Heart left ventricle (tissue), 16 donors: ENCODE measurements at regions not wholly inside any gene's neighbourhood (a gene's known extent, or its start where the extent isn't known, plus 50 kb on each side); places are given as distances from the start of the nearest gene placed in this dataset.

Experiments
- ATAC-seq, 4 donors: fragments of 200-7000 bp; cut with Tn5 transposase; one replicate each; pipeline ENCODE4 v1.9.1; 2020 to 2022; ENCODE audit warnings: moderate library complexity in 4 of 4, mild to moderate bottlenecking in 3 of 4, moderate number of reproducible peaks in 1 of 4
- DNase-seq, 5 donors: peaks; one replicate each; pipeline ENCODE4 v3.0.0-alpha.2; 2020
- H3K27ac ChIP-seq, 12 donors: fragments of 200-600 bp; sonication (generic) in 4 of 12; one replicate each; pipeline versions ENCODE4 v1.5.0 to v1.8.0; 2016 to 2022; ENCODE audit warnings: mild to moderate bottlenecking in 2 of 12
- H3K27me3 ChIP-seq, 9 donors: fragments of 200-600 bp; sonication (generic) in 2 of 9; one replicate each; pipeline versions ENCODE4 v1.5.1 to v1.8.0; 2016 to 2022; ENCODE audit warnings: mild to moderate bottlenecking in 3 of 9
- H3K36me3 ChIP-seq, 9 donors: fragments of 200-600 bp; sonication (generic) in 2 of 9; one replicate each; pipeline versions ENCODE4 v1.5.0 to v1.8.0; 2018 to 2022; ENCODE audit warnings: mild to moderate bottlenecking in 2 of 9
- H3K4me1 ChIP-seq, 12 donors: fragments of 200-600 bp; sonication (generic) in 4 of 12; one replicate each; pipeline versions ENCODE4 v1.5.0 to v1.8.0; 2016 to 2022; ENCODE audit warnings: mild to moderate bottlenecking in 3 of 12
- H3K4me3 ChIP-seq, 12 donors: fragments of 200-600 bp; sonication (generic) in 4 of 12; one replicate each; pipeline versions ENCODE4 v1.5.0 to v1.8.0; 2017 to 2022; ENCODE audit warnings: mild to moderate bottlenecking in 9 of 12, moderate library complexity in 4 of 12
- H3K9me3 ChIP-seq, 12 donors: fragments of 200-600 bp; sonication (generic) in 4 of 12; one replicate each; pipeline versions ENCODE4 v1.5.0 to v1.8.0; 2016 to 2022; ENCODE audit warnings: mild to moderate bottlenecking in 1 of 12
- POLR2A ChIP-seq, 2 donors: fragments of 450-650 bp; IDR thresholded peaks; one replicate each; pipeline ENCODE4 v1.6.1; 2017; ENCODE audit warnings: antibody characterized with exemption in 2 of 2, mild to moderate bottlenecking in 2 of 2, moderate library complexity in 2 of 2
- WGBS, 4 donors: extraction: QIAGEN DNeasy Blood & Tissue Kit in 2 of 4; methylation state at CpG; one replicate each; pipeline versions ENCODE4 v1.1.5 to v1.1.7; 2013 to 2018; 5-methylcytosine and 5-hydroxymethylcytosine counted together
- intact Hi-C, 10 donors: fragments of 100-400 bp; cut with DNase I; formaldehyde crosslinking; loops; one replicate each; pipeline versions ENCODE4 v1.11.1 to v1.14.2; 2022
- TF ChIP-seq, protein P1 (sequence below), 12 donors: fragments of 200-600 bp; sonication (generic) in 4 of 12; IDR thresholded peaks; one replicate each; pipeline versions ENCODE4 v1.5.0 to v1.8.0; 2018 to 2022; ENCODE audit warnings: antibody characterized with exemption in 12 of 12, mild to moderate bottlenecking in 5 of 12
- donor health status: ischemic (EF 13 %, LVEDD 7.1; RV severe dilation, severe dysfunction).
- donor health status: healthy with polysubstance abuse.
- donor health status: DM: no; HTN: yes; CAD: no.
- donor health status: DM: no; HTN: no; CAD: no.
- donor health status: ischemic (EF 25% LVEDD 6.9; RV normal size, moderate dysfunction).
- donor health status: ischemic (EF 25% LVEDD 5.7; RV mildly dilated, moderate dysfunction).
- donor health status: healthy.
- donor health status: DM: yes; HTN: yes; CAD: no.
- donor health status: ischemic (EF 35%, LVEDD 5.7; RV mildly dilated, moderate dysfunction).
- donor health status: nonischemic (EF 11% LVEDD 7.7; RV severe dilation, severe dysfunction).
- donor health status: DM: yes; HTN: yes; CAD: no.
- donor health status: PGD.
- donor health status: ischemic (EF 29% LVEDD 5.4; RV normal size, mild dysfunction).
- donor health status: nonischemic (EF 23%, LVEDD 6.1; RV moderate dilation, normal function).

DNA sequence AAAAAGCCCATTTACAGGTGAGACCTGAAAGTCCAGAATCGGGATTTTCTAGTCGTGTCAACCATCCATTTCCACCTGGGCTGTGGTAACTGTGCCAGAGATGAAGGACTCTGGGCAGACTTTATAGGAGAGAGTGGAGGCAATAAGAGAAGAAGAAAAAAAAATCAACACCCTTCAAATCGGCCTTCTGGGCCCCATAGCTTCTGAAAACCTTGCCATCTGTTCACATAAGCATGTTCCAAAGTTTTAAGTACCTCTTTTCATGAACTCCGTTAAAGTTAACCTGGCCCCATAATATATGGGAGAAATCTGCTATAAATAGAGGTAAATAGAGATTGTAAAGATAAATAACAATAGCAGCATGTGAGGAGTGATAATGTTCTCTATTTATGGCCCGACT lies 470.5 kb downstream of the MIAT start:
- Histone ChIP-seq H3K27ac (no peak overlapping the region), H3K27me3 (peaks cover 0 to 17% (median 0%) of the 10 kb centered on the region in 9 donors), H3K36me3 (no peaks in the 10 kb centered on the region), H3K9me3 (no peaks in the 10 kb centered on the region), H3K4me1 (peaks cover 0 to 39% (median 1%) of the 10 kb centered on the region in 12 donors), H3K4me3 (no peak overlapping the region)
- TF ChIP-seq POLR2A (IDR thresholded peaks at IDR 0.05), result no peak
- TF ChIP-seq, protein P1, sequence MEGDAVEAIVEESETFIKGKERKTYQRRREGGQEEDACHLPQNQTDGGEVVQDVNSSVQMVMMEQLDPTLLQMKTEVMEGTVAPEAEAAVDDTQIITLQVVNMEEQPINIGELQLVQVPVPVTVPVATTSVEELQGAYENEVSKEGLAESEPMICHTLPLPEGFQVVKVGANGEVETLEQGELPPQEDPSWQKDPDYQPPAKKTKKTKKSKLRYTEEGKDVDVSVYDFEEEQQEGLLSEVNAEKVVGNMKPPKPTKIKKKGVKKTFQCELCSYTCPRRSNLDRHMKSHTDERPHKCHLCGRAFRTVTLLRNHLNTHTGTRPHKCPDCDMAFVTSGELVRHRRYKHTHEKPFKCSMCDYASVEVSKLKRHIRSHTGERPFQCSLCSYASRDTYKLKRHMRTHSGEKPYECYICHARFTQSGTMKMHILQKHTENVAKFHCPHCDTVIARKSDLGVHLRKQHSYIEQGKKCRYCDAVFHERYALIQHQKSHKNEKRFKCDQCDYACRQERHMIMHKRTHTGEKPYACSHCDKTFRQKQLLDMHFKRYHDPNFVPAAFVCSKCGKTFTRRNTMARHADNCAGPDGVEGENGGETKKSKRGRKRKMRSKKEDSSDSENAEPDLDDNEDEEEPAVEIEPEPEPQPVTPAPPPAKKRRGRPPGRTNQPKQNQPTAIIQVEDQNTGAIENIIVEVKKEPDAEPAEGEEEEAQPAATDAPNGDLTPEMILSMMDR (IDR thresholded peaks at IDR 0.05), result no peak
- intact Hi-C loops, result no loop called here
- DNase-seq (no peak), ATAC-seq (no peak)
- WGBS, 4 donors, result 61 to 67% (median 65%) methylated on average over 5 of the region's 5 CpGs

DNA sequence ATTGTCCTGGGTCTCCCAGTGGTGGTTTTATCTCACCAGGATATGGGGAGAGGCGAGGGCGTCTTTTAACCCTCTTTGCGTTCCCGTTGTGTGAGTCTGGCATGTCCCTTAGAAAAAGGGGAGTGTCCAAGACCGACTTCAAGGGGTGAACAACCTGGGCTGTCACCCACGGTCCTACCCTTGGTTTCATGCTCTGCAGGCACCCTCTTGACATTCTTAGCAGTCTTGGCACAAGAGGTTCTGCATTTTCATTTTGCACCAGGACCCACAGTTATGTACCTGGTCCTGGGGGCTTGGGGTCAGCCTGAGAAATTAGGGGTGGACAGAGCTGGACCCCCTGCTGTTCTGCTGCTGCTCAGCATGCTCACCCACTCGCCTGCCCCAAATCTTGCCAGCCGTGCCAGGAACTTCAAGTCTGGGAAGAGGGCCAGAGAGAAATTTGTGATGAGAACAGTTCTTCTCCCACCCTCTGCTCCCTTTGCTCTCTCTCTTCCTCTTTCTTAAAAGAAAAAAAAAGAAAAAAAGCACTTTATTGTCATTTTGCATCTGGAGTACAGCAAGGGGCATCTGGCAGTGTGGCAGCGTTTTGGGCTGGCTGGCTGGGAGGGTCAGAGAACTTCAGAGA lies 471.2 kb downstream of the MIAT start:
- ATAC-seq (peak in 1 of 4 donors; percentile 45), DNase-seq (no peak)
- H3K27me3 ChIP-seq, result peaks cover 0 to 17% (median 0%) of the 10 kb centered on the region in 9 donors
- no peak for TF ChIP-seq POLR2A (IDR thresholded peaks at IDR 0.05)
- TF ChIP-seq, protein P1 (IDR thresholded peaks at IDR 0.05), result no peak
- H3K9me3 ChIP-seq, result no peaks in the 10 kb centered on the region
- H3K4me1 ChIP-seq, result peaks cover 0 to 46% (median 1%) of the 10 kb centered on the region in 12 donors
- H3K4me3 ChIP-seq, result no peak overlapping the region
- intact Hi-C loops, result no loop called here
- 45 to 58% (median 51%) methylated on average over 9 of the region's 9 CpGs for WGBS, 4 donors
- H3K36me3 ChIP-seq, result no peaks in the 10 kb centered on the region
- H3K27ac ChIP-seq, result peak overlapping the region in 1 of 12 donors; percentile 58

GRCh38 chr22:27129266-27129665 lies 471.9 kb downstream of the MIAT start:
- Histone ChIP-seq H3K9me3 (no peaks in the 10 kb centered on the region), H3K27ac (peak overlapping the region in 1 of 12 donors; percentile 58), H3K4me3 (no peak overlapping the region), H3K27me3 (peaks cover 0 to 14% (median 0%) of the 10 kb centered on the region in 9 donors), H3K36me3 (no peaks in the 10 kb centered on the region), H3K4me1 (peaks cover 0 to 46% (median 1%) of the 10 kb centered on the region in 12 donors)
- 86 to 95% (median 90%) methylated on average over 2 of the region's 2 CpGs for WGBS, 4 donors
- ATAC-seq (peak in 2 of 4 donors; percentile 12 to 27), DNase-seq (no peak)
- intact Hi-C loops, result no loop called here
- TF ChIP-seq, protein P1 (IDR thresholded peaks at IDR 0.05), result no peak
- TF ChIP-seq POLR2A (IDR thresholded peaks at IDR 0.05), result no peak

DNA sequence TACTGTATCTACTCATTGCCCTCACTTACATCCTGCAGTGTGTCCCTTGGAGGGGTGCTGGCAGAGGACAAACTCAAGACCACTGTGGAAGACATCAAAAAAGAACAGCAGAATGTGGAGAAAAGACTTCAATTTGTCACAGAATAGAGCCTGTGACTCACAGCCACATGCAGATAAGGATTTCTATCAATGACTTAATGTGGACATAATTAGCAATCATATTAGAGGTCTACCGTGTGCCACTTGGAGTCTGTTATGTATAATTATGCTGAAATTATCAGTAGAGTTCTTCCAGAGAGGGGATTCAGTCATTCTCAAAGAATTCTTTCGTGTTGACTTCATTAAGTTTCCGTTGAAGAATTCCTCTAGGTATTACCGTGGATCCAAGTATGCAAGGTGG lies 473.5 kb downstream of the MIAT start:
- TF ChIP-seq POLR2A (IDR thresholded peaks at IDR 0.05), result no peak
- TF ChIP-seq, protein P1 (IDR thresholded peaks at IDR 0.05), result no peak
- ATAC-seq (no peak), DNase-seq (no peak)
- no peak overlapping the region for H3K27ac ChIP-seq
- peaks cover 0 to 21% (median 0%) of the 10 kb centered on the region in 9 donors for H3K27me3 ChIP-seq
- no peaks in the 10 kb centered on the region for H3K9me3 ChIP-seq
- peaks cover 0 to 46% (median 0%) of the 10 kb centered on the region in 12 donors for H3K4me1 ChIP-seq
- 63 to 79% (median 74%) methylated on average over 4 of the region's 4 CpGs for WGBS, 4 donors
- no peak overlapping the region for H3K4me3 ChIP-seq
- H3K36me3 ChIP-seq, result no peaks in the 10 kb centered on the region
- intact Hi-C loops, result no loop called here
